GM23338 (cell line): ENCODE measurements at regions not wholly inside any gene's neighbourhood (a gene's known extent, or its start where the extent isn't known, plus 50 kb on each side); places are given as distances from the start of the nearest gene placed in this dataset.

Experiments
- ATAC-seq: fragments of 200-7000 bp; cut with Tn5 transposase; 3 replicates; pipeline ENCODE4 v1.9.1; 2020
- DNase-seq: peaks from one replicate; pipeline ENCODE4 v3.0.0-alpha.2; 2015; ENCODE audit warnings: low spot score
- H2AFZ ChIP-seq: fragments of 200-600 bp; sonication (generic); 2 replicates; pipeline ENCODE4 v1.8.0; 2016; ENCODE audit warnings: antibody characterized with exemption, mild to moderate bottlenecking, moderate library complexity
- H3F3A ChIP-seq: fragments of 200-600 bp; sonication (generic); replicated peaks from 2 replicates; pipeline ENCODE4 v1.8.0; 2017; ENCODE audit warnings: antibody characterized with exemption, mixed run types, low read depth
- H3K27ac ChIP-seq: fragments of 200-600 bp; sonication (generic); 2 replicates; pipeline ENCODE4 v1.6.1; 2016; ENCODE audit warnings: low read depth
- H3K27me3 ChIP-seq: fragments of 200-600 bp; sonication (generic); 2 replicates; pipeline ENCODE4 v1.8.0; 2016; ENCODE audit warnings: mild to moderate bottlenecking, mixed run types, moderate library complexity; ENCODE audit not compliant: insufficient read depth
- H3K36me3 ChIP-seq: fragments of 200-600 bp; sonication (generic); 2 replicates; pipeline ENCODE4 v1.8.0; 2016; ENCODE audit warnings: mild to moderate bottlenecking; ENCODE audit not compliant: insufficient read depth
- H3K4me1 ChIP-seq: fragments of 200-600 bp; sonication (generic); 2 replicates; pipeline ENCODE4 v1.8.0; 2016; ENCODE audit warnings: mild to moderate bottlenecking, moderate library complexity; ENCODE audit not compliant: insufficient read depth
- H3K4me2 ChIP-seq: fragments of 200-600 bp; sonication (generic); 2 replicates; pipeline ENCODE4 v1.7.1; 2017; ENCODE audit warnings: mixed run types
- H3K4me3 ChIP-seq: fragments of 200-600 bp; sonication (generic); 2 replicates; pipeline ENCODE4 v1.6.1; 2016; ENCODE audit warnings: mixed run types
- H3K79me2 ChIP-seq: fragments of 200-600 bp; sonication (generic); replicated peaks from 2 replicates; pipeline ENCODE4 v1.8.0; 2017; ENCODE audit warnings: mild to moderate bottlenecking; ENCODE audit not compliant: insufficient read depth
- H3K9me2 ChIP-seq: fragments of 200-600 bp; sonication (generic); 2 replicates; pipeline ENCODE4 v1.8.0; 2017; ENCODE audit not compliant: insufficient read depth
- H4K20me1 ChIP-seq: fragments of 200-600 bp; sonication (generic); replicated peaks from 2 replicates; pipeline ENCODE4 v1.8.0; 2017; ENCODE audit warnings: mild to moderate bottlenecking; ENCODE audit not compliant: insufficient read depth
- H3K27ac Mint-ChIP-seq: 2 replicates; pipeline ENCODE4 v1.8.0; 2020; ENCODE audit warnings: inconsistent platforms, mild to moderate bottlenecking, moderate library complexity, mixed read lengths
- H3K27me3 Mint-ChIP-seq: 3 replicates; pipeline ENCODE4 v1.8.0; 2022; ENCODE audit warnings: low read depth, mild to moderate bottlenecking, moderate library complexity, mixed read lengths, inconsistent platforms; ENCODE audit not compliant: insufficient read depth, poor library complexity
- H3K36me3 Mint-ChIP-seq: 3 replicates; pipeline ENCODE4 v1.8.0; 2021; ENCODE audit warnings: low read depth, mild to moderate bottlenecking, inconsistent platforms, moderate library complexity, mixed read lengths
- H3K4me1 Mint-ChIP-seq: 3 replicates; pipeline ENCODE4 v1.8.0; 2020; ENCODE audit warnings: mild to moderate bottlenecking, inconsistent platforms, mixed read lengths
- H3K4me3 Mint-ChIP-seq: 3 replicates; pipeline ENCODE4 v1.8.0; 2021; ENCODE audit warnings: moderate library complexity, mild to moderate bottlenecking, inconsistent platforms, mixed read lengths
- H3K9me3 Mint-ChIP-seq: 3 replicates; pipeline ENCODE4 v1.8.0; 2020; ENCODE audit warnings: moderate library complexity, mild to moderate bottlenecking, inconsistent platforms, mixed read lengths
- CREB1 ChIP-seq: fragments of 250-450 bp; sonication (Bioruptor Pico); IDR thresholded peaks from 2 replicates; pipeline ENCODE4 v1.5.0; 2020; ENCODE audit warnings: low read depth, mild to moderate bottlenecking, moderate library complexity
- CTCF ChIP-seq, 2 experiments: fragments of 200-600 bp in 1 of 2; sonication (generic) in 1 of 2; conservative IDR thresholded peaks; 2 replicates each; pipeline versions ENCODE4 v1.5.1 to v1.6.1; 2016 to 2017; ENCODE audit warnings: antibody characterized with exemption in 2 of 2, low read depth in 2 of 2, mild to moderate bottlenecking in 2 of 2, moderate library complexity in 1 of 2
- ETS1 ChIP-seq: IDR thresholded peaks from 2 replicates; pipeline ENCODE4 v1.6.1; 2016; ENCODE audit warnings: antibody characterized with exemption
- EZH2 ChIP-seq: fragments of 200-600 bp; sonication (generic); IDR thresholded peaks from one replicate; pipeline ENCODE4 v1.8.0; 2017; ENCODE audit warnings: antibody characterized with exemption, mild to moderate bottlenecking, low read depth; ENCODE audit not compliant: unreplicated experiment
- EZH2phosphoT487 ChIP-seq: fragments of 200-600 bp; sonication (generic); IDR thresholded peaks from one replicate; pipeline ENCODE4 v1.8.1; 2018; ENCODE audit warnings: antibody characterized with exemption; ENCODE audit not compliant: unreplicated experiment
- JUNB ChIP-seq: IDR thresholded peaks from one replicate; pipeline ENCODE4 v1.6.1; 2016; ENCODE audit warnings: antibody characterized with exemption; ENCODE audit not compliant: unreplicated experiment
- NANOG ChIP-seq: IDR thresholded peaks from 2 replicates; pipeline ENCODE4 v1.6.1; 2016; ENCODE audit warnings: antibody characterized with exemption, borderline replicate concordance
- POLR2AphosphoS5 ChIP-seq: IDR thresholded peaks from 2 replicates; pipeline ENCODE4 v1.6.1; 2016; ENCODE audit warnings: antibody characterized with exemption, low read depth
- STAT1 ChIP-seq: IDR thresholded peaks from one replicate; pipeline ENCODE4 v1.6.1; 2016; ENCODE audit warnings: antibody characterized with exemption; ENCODE audit not compliant: unreplicated experiment
- ZNF114 ChIP-seq: fragments of 250-450 bp; sonication (Bioruptor Pico); IDR thresholded peaks from 2 replicates; pipeline ENCODE4 v1.5.0; 2020; ENCODE audit warnings: mild to moderate bottlenecking, moderate library complexity
- ZNF331 ChIP-seq: fragments of 250-450 bp; sonication (Bioruptor Pico); IDR thresholded peaks from 2 replicates; pipeline ENCODE4 v1.5.0; 2020; ENCODE audit warnings: low read depth, mild to moderate bottlenecking, moderate library complexity
- TF ChIP-seq, protein P1 (sequence below): fragments of 250-450 bp; sonication (Bioruptor Pico); IDR thresholded peaks from 2 replicates; pipeline ENCODE4 v1.5.0; 2020; ENCODE audit warnings: mild to moderate bottlenecking, moderate library complexity
- TF ChIP-seq, protein P2 (sequence below): IDR thresholded peaks from one replicate; pipeline ENCODE4 v1.6.1; 2018; ENCODE audit warnings: antibody characterized with exemption; ENCODE audit not compliant: unreplicated experiment

DNA sequence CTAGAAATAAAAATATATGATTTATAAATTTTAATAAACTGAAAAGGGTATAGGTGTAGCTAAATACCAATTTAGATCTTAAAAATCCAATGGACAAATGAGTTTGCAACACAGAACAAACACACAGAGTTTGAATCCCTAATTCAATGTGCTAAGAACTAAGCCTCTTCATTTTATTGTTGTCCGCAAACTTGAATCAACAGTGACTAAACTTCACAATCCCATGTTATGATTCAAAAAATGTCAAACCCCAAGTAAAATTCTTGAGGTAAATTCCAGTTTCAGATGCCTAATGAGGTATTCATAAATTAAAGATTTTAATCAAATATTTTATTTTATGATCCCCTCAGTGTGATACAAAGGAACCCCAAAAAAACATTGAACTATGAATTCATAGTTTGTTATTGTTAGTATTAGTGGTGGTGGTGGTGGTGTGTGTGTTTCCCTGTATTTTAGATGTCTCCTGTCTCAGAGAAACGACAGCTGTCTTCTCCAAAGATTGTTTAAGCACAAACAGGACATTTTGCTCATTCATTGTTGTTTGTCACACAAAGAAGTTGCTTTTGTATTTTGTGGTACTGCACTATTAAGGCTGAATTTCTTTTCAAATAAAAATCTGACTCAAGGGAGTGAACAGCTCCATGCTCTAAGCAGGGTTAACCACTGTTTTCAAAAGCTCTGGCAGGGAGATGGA, 259.8 kb downstream of the OSR1 start:
- Histone ChIP-seq H3K4me3 (no peak overlapping the region), H3K4me2 (no peak overlapping the region), H4K20me1 (no peaks in the 10 kb centered on the region), H3K36me3 (no peaks in the 10 kb centered on the region), H3K4me1 (no peaks in the 10 kb centered on the region), H3K27me3 (no peaks in the 10 kb centered on the region), H3K9me2 (no peaks in the 10 kb centered on the region), H2AFZ (no peak overlapping the region), H3F3A (no peaks in the 10 kb centered on the region), H3K27ac (no peak overlapping the region), H3K79me2 (no peaks in the 10 kb centered on the region)
- no peak for DNase-seq
- no peak overlapping the region for H3K27ac Mint-ChIP-seq
- TF ChIP-seq, protein P1, sequence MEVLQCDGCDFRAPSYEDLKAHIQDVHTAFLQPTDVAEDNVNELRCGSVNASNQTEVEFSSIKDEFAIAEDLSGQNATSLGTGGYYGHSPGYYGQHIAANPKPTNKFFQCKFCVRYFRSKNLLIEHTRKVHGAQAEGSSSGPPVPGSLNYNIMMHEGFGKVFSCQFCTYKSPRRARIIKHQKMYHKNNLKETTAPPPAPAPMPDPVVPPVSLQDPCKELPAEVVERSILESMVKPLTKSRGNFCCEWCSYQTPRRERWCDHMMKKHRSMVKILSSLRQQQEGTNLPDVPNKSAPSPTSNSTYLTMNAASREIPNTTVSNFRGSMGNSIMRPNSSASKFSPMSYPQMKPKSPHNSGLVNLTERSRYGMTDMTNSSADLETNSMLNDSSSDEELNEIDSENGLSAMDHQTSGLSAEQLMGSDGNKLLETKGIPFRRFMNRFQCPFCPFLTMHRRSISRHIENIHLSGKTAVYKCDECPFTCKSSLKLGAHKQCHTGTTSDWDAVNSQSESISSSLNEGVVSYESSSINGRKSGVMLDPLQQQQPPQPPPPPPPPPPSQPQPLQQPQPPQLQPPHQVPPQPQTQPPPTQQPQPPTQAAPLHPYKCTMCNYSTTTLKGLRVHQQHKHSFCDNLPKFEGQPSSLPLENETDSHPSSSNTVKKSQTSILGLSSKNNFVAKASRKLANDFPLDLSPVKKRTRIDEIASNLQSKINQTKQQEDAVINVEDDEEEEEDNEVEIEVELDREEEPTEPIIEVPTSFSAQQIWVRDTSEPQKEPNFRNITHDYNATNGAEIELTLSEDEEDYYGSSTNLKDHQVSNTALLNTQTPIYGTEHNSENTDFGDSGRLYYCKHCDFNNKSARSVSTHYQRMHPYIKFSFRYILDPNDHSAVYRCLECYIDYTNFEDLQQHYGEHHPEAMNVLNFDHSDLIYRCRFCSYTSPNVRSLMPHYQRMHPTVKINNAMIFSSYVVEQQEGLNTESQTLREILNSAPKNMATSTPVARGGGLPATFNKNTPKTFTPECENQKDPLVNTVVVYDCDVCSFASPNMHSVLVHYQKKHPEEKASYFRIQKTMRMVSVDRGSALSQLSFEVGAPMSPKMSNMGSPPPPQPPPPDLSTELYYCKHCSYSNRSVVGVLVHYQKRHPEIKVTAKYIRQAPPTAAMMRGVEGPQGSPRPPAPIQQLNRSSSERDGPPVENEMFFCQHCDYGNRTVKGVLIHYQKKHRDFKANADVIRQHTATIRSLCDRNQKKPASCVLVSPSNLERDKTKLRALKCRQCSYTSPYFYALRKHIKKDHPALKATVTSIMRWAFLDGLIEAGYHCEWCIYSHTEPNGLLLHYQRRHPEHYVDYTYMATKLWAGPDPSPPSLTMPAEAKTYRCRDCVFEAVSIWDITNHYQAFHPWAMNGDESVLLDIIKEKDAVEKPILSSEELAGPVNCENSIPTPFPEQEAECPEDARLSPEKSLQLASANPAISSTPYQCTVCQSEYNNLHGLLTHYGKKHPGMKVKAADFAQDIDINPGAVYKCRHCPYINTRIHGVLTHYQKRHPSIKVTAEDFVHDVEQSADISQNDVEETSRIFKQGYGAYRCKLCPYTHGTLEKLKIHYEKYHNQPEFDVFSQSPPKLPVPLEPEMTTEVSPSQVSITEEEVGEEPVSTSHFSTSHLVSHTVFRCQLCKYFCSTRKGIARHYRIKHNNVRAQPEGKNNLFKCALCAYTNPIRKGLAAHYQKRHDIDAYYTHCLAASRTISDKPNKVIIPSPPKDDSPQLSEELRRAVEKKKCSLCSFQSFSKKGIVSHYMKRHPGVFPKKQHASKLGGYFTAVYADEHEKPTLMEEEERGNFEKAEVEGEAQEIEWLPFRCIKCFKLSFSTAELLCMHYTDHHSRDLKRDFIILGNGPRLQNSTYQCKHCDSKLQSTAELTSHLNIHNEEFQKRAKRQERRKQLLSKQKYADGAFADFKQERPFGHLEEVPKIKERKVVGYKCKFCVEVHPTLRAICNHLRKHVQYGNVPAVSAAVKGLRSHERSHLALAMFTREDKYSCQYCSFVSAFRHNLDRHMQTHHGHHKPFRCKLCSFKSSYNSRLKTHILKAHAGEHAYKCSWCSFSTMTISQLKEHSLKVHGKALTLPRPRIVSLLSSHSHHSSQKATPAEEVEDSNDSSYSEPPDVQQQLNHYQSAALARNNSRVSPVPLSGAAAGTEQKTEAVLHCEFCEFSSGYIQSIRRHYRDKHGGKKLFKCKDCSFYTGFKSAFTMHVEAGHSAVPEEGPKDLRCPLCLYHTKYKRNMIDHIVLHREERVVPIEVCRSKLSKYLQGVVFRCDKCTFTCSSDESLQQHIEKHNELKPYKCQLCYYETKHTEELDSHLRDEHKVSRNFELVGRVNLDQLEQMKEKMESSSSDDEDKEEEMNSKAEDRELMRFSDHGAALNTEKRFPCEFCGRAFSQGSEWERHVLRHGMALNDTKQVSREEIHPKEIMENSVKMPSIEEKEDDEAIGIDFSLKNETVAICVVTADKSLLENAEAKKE (CRISPR knock-in tag) = no peak
- TF ChIP-seq, protein P2, sequence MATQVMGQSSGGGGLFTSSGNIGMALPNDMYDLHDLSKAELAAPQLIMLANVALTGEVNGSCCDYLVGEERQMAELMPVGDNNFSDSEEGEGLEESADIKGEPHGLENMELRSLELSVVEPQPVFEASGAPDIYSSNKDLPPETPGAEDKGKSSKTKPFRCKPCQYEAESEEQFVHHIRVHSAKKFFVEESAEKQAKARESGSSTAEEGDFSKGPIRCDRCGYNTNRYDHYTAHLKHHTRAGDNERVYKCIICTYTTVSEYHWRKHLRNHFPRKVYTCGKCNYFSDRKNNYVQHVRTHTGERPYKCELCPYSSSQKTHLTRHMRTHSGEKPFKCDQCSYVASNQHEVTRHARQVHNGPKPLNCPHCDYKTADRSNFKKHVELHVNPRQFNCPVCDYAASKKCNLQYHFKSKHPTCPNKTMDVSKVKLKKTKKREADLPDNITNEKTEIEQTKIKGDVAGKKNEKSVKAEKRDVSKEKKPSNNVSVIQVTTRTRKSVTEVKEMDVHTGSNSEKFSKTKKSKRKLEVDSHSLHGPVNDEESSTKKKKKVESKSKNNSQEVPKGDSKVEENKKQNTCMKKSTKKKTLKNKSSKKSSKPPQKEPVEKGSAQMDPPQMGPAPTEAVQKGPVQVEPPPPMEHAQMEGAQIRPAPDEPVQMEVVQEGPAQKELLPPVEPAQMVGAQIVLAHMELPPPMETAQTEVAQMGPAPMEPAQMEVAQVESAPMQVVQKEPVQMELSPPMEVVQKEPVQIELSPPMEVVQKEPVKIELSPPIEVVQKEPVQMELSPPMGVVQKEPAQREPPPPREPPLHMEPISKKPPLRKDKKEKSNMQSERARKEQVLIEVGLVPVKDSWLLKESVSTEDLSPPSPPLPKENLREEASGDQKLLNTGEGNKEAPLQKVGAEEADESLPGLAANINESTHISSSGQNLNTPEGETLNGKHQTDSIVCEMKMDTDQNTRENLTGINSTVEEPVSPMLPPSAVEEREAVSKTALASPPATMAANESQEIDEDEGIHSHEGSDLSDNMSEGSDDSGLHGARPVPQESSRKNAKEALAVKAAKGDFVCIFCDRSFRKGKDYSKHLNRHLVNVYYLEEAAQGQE = no peak
- no peak for TF ChIP-seq ZNF331 (CRISPR knock-in tag)
- no peak for TF ChIP-seq EZH2phosphoT487
- TF ChIP-seq POLR2AphosphoS5 = no peak
- TF ChIP-seq NANOG = no peak
- TF ChIP-seq STAT1 = no peak
- no peak for TF ChIP-seq CREB1 (CRISPR knock-in tag)
- no peak for TF ChIP-seq ETS1
- no peak for TF ChIP-seq CTCF (conservative IDR thresholded peaks at IDR 0.05; ENCODE audit: low read depth in 2 of 2)
- no peak for TF ChIP-seq ZNF114 (CRISPR knock-in tag)
- TF ChIP-seq JUNB = no peak
- no peak for TF ChIP-seq EZH2
- H3K27me3 Mint-ChIP-seq = peaks cover 2% of the 10 kb centered on the region
- H3K4me1 Mint-ChIP-seq = peaks cover 4% of the 10 kb centered on the region; the same call in 1 of the 3 replicates
- no peaks in the 10 kb centered on the region for H3K36me3 Mint-ChIP-seq
- H3K4me3 Mint-ChIP-seq = no peak overlapping the region
- peaks cover 3% of the 10 kb centered on the region; the same call in 2 of the 3 replicates for H3K9me3 Mint-ChIP-seq
- no peak for ATAC-seq
